WTC11 (cell line): ENCODE measurements at regions not wholly inside any gene's neighbourhood (a gene's known extent, or its start where the extent isn't known, plus 50 kb on each side); places are given as distances from the start of the nearest gene placed in this dataset.

Experiments
- ATAC-seq: fragments of 200-7000 bp; cut with Tn5 transposase; 2 replicates; pipeline ENCODE4 v1.10.0; 2021; ENCODE audit warnings: mild to moderate bottlenecking, moderate library complexity
- CTCF ChIA-PET: fragments of 300-600 bp; sonication (Branson Sonifier 250); formaldehyde crosslinking; loops from one replicate; lab custom pipeline; 2021; ENCODE audit warnings: antibody characterized with exemption; lab: Charles Lee
- POLR2A ChIA-PET: fragments of 350-600 bp; sonication (Branson Sonifier 250); formaldehyde crosslinking; loops from one replicate; lab custom pipeline; 2021; ENCODE audit warnings: antibody characterized with exemption; lab: Charles Lee
- DNase-seq: peaks from one replicate; pipeline ENCODE4 v3.0.0; 2021; ENCODE audit warnings: low spot score
- H3K27ac Mint-ChIP-seq: 2 replicates; pipeline ENCODE4 v1.8.0; 2021; ENCODE audit warnings: mixed read lengths
- H3K27me3 Mint-ChIP-seq: 2 replicates; pipeline ENCODE4 v1.8.0; 2021; ENCODE audit warnings: low read depth, mild to moderate bottlenecking, moderate library complexity, mixed read lengths
- H3K36me3 Mint-ChIP-seq: 2 replicates; pipeline ENCODE4 v1.8.0; 2021; ENCODE audit warnings: mixed read lengths
- H3K4me1 Mint-ChIP-seq: 2 replicates; pipeline ENCODE4 v1.8.0; 2022; ENCODE audit warnings: mixed read lengths
- H3K4me3 Mint-ChIP-seq: 2 replicates; pipeline ENCODE4 v1.8.0; 2021; ENCODE audit warnings: mild to moderate bottlenecking, moderate library complexity, mixed read lengths
- H3K9me3 Mint-ChIP-seq: 2 replicates; pipeline ENCODE4 v1.8.0; 2021; ENCODE audit warnings: mixed read lengths
- ARID4B ChIP-seq: sonication (generic); formaldehyde crosslinking; IDR thresholded peaks from 2 replicates; pipeline ENCODE4 v1.8.0; 2023; ENCODE audit warnings: missing genetic modification reagents, mild to moderate bottlenecking, borderline replicate concordance
- ATF2 ChIP-seq: sonication (generic); formaldehyde crosslinking; IDR thresholded peaks from 2 replicates; pipeline ENCODE4 v1.8.1; 2022; ENCODE audit warnings: low read depth, missing genetic modification reagents, borderline replicate concordance
- E2F1 ChIP-seq: sonication (generic); formaldehyde crosslinking; IDR thresholded peaks from 2 replicates; pipeline ENCODE4 v1.8.0; 2022; ENCODE audit warnings: mild to moderate bottlenecking, missing genetic modification reagents
- E2F4 ChIP-seq: sonication (generic); formaldehyde crosslinking; IDR thresholded peaks from 2 replicates; pipeline ENCODE4 v1.8.1; 2022; ENCODE audit warnings: low read depth, mild to moderate bottlenecking, moderate library complexity, missing genetic modification reagents, borderline replicate concordance
- EMX1 ChIP-seq: fragments of 250-450 bp; sonication (Bioruptor Pico); IDR thresholded peaks from 2 replicates; pipeline ENCODE4 v1.8.0; 2021; ENCODE audit warnings: mild to moderate bottlenecking
- GTF2I ChIP-seq: fragments of 250-450 bp; sonication (Bioruptor Pico); conservative IDR thresholded peaks from 2 replicates; pipeline ENCODE4 v1.4.0; 2021; ENCODE audit warnings: mild to moderate bottlenecking
- JUN ChIP-seq: sonication (generic); formaldehyde crosslinking; IDR thresholded peaks from 2 replicates; pipeline ENCODE4 v1.8.0; 2023; ENCODE audit warnings: mild to moderate bottlenecking, missing genetic modification reagents
- KAT7 ChIP-seq: sonication (generic); formaldehyde crosslinking; IDR thresholded peaks from 2 replicates; pipeline ENCODE4 v1.8.1; 2023; ENCODE audit warnings: missing genetic modification reagents, mild to moderate bottlenecking, borderline replicate concordance
- NFATC4 ChIP-seq: fragments of 250-450 bp; sonication (Bioruptor Pico); IDR thresholded peaks from 2 replicates; pipeline ENCODE4 v1.9.0; 2021; ENCODE audit warnings: mild to moderate bottlenecking
- NFYB ChIP-seq: sonication (generic); formaldehyde crosslinking; conservative IDR thresholded peaks from 2 replicates; pipeline ENCODE4 v1.8.0; 2022; ENCODE audit warnings: low read depth, missing genetic modification reagents
- RORB ChIP-seq: fragments of 250-450 bp; sonication (Bioruptor Pico); IDR thresholded peaks from 2 replicates; pipeline ENCODE4 v1.9.0; 2021; ENCODE audit warnings: mild to moderate bottlenecking
- SOX15 ChIP-seq: fragments of 250-450 bp; sonication (Bioruptor Pico); IDR thresholded peaks from 2 replicates; pipeline ENCODE4 v1.9.0; 2021; ENCODE audit warnings: mild to moderate bottlenecking
- USF2 ChIP-seq: sonication (generic); formaldehyde crosslinking; IDR thresholded peaks from 2 replicates; pipeline ENCODE4 v1.8.1; 2023; ENCODE audit warnings: mild to moderate bottlenecking, missing genetic modification reagents, moderate library complexity
- ZMAT4 ChIP-seq: fragments of 250-450 bp; sonication (Bioruptor Pico); IDR thresholded peaks from 2 replicates; pipeline ENCODE4 v1.9.0; 2021; ENCODE audit warnings: mild to moderate bottlenecking
- ZNF121 ChIP-seq: sonication (generic); formaldehyde crosslinking; IDR thresholded peaks from 2 replicates; pipeline ENCODE4 v1.8.0; 2023; ENCODE audit warnings: missing genetic modification reagents
- TF ChIP-seq, protein P1 (sequence below): sonication (generic); formaldehyde crosslinking; IDR thresholded peaks from 2 replicates; pipeline ENCODE4 v1.8.1; 2023; ENCODE audit warnings: mild to moderate bottlenecking, missing genetic modification reagents
- TF ChIP-seq, protein P2 (sequence below): fragments of 250-450 bp; sonication (Bioruptor Pico); IDR thresholded peaks from 2 replicates; pipeline ENCODE4 v1.9.0; 2021; ENCODE audit warnings: moderate library complexity, mild to moderate bottlenecking, inconsistent platforms, borderline replicate concordance
- TF ChIP-seq, protein P3 (sequence below): sonication (generic); formaldehyde crosslinking; IDR thresholded peaks from 2 replicates; pipeline ENCODE4 v1.8.0; 2022; ENCODE audit warnings: missing genetic modification reagents
- TF ChIP-seq, protein P4 (sequence below): sonication (generic); formaldehyde crosslinking; IDR thresholded peaks from 2 replicates; pipeline ENCODE4 v1.8.0; 2022; ENCODE audit warnings: mild to moderate bottlenecking, missing genetic modification reagents

- Mint-ChIP-seq H3K4me1 (no peaks in the 10 kb centered on the region), H3K4me3 (no peak overlapping the region), H3K9me3 (no peaks in the 10 kb centered on the region), H3K27me3 (no peaks in the 10 kb centered on the region), H3K36me3 (no peaks in the 10 kb centered on the region), H3K27ac (no peak overlapping the region)
- CTCF ChIA-PET = no interaction called here
- ATAC-seq (no peak), DNase-seq (no peak)
- no peak for TF ChIP-seq ATF2 (CRISPR knock-in tag)
- TF ChIP-seq ZMAT4 (CRISPR knock-in tag) = no peak
- no peak for TF ChIP-seq ARID4B
- TF ChIP-seq, protein P1, sequence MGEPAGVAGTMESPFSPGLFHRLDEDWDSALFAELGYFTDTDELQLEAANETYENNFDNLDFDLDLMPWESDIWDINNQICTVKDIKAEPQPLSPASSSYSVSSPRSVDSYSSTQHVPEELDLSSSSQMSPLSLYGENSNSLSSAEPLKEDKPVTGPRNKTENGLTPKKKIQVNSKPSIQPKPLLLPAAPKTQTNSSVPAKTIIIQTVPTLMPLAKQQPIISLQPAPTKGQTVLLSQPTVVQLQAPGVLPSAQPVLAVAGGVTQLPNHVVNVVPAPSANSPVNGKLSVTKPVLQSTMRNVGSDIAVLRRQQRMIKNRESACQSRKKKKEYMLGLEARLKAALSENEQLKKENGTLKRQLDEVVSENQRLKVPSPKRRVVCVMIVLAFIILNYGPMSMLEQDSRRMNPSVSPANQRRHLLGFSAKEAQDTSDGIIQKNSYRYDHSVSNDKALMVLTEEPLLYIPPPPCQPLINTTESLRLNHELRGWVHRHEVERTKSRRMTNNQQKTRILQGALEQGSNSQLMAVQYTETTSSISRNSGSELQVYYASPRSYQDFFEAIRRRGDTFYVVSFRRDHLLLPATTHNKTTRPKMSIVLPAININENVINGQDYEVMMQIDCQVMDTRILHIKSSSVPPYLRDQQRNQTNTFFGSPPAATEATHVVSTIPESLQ (CRISPR knock-in tag) = no peak
- TF ChIP-seq GTF2I = no peak
- no peak for TF ChIP-seq E2F4
- no peak for TF ChIP-seq JUN
- TF ChIP-seq, all 79 proteins: peak for 0
- POLR2A ChIA-PET = no interaction called here
Observed at GRCh38 chr5:60485361-60485760, 214.6 kb downstream of the DEPDC1B start.

GRCh38 chr5:60483050-60483449 lies 216.9 kb downstream of the DEPDC1B start:
- Mint-ChIP-seq H3K27me3 (no peaks in the 10 kb centered on the region), H3K27ac (no peak overlapping the region), H3K36me3 (peaks cover 4% of the 10 kb centered on the region; the same call in 1 of the 2 replicates), H3K4me3 (no peak overlapping the region), H3K9me3 (peaks cover 5% of the 10 kb centered on the region; the same call in 1 of the 2 replicates), H3K4me1 (peaks cover 17% of the 10 kb centered on the region)
- no peak for TF ChIP-seq KAT7 (CRISPR knock-in tag)
- TF ChIP-seq ZNF121 (CRISPR knock-in tag) = no peak
- TF ChIP-seq, protein P2, sequence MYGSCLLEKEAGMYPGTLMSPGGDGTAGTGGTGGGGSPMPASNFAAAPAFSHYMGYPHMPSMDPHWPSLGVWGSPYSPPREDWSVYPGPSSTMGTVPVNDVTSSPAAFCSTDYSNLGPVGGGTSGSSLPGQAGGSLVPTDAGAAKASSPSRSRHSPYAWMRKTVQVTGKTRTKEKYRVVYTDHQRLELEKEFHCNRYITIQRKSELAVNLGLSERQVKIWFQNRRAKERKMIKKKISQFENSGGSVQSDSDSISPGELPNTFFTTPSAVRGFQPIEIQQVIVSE (CRISPR knock-in tag) = no peak
- TF ChIP-seq, protein P3, sequence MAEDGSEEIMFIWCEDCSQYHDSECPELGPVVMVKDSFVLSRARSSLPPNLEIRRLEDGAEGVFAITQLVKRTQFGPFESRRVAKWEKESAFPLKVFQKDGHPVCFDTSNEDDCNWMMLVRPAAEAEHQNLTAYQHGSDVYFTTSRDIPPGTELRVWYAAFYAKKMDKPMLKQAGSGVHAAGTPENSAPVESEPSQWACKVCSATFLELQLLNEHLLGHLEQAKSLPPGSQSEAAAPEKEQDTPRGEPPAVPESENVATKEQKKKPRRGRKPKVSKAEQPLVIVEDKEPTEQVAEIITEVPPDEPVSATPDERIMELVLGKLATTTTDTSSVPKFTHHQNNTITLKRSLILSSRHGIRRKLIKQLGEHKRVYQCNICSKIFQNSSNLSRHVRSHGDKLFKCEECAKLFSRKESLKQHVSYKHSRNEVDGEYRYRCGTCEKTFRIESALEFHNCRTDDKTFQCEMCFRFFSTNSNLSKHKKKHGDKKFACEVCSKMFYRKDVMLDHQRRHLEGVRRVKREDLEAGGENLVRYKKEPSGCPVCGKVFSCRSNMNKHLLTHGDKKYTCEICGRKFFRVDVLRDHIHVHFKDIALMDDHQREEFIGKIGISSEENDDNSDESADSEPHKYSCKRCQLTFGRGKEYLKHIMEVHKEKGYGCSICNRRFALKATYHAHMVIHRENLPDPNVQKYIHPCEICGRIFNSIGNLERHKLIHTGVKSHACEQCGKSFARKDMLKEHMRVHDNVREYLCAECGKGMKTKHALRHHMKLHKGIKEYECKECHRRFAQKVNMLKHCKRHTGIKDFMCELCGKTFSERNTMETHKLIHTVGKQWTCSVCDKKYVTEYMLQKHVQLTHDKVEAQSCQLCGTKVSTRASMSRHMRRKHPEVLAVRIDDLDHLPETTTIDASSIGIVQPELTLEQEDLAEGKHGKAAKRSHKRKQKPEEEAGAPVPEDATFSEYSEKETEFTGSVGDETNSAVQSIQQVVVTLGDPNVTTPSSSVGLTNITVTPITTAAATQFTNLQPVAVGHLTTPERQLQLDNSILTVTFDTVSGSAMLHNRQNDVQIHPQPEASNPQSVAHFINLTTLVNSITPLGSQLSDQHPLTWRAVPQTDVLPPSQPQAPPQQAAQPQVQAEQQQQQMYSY (CRISPR knock-in tag) = no peak
- no peak for TF ChIP-seq GTF2I
- TF ChIP-seq, protein P4, sequence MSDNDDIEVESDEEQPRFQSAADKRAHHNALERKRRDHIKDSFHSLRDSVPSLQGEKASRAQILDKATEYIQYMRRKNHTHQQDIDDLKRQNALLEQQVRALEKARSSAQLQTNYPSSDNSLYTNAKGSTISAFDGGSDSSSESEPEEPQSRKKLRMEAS (CRISPR knock-in tag) = no peak
- TF ChIP-seq RORB = no peak
- TF ChIP-seq SOX15 (CRISPR knock-in tag) = no peak
- TF ChIP-seq NFATC4 = no peak
- no peak for TF ChIP-seq EMX1 (CRISPR knock-in tag)
- TF ChIP-seq E2F1 (CRISPR knock-in tag) = no peak
- TF ChIP-seq NFYB (CRISPR knock-in tag) = no peak
- TF ChIP-seq USF2 (CRISPR knock-in tag) = no peak
- POLR2A ChIA-PET = no interaction called here
- CTCF ChIA-PET = no interaction called here
- ATAC-seq (no peak), DNase-seq (no peak)
